ENCODE measurements at regions not wholly inside any gene's neighbourhood (a gene's known extent, or its start where the extent isn't known, plus 50 kb on each side); places are given as distances from the start of the nearest gene placed in this dataset.

GRCh38 chr1:212503714-212504113 lies 71.0 kb downstream of the NENF start:
- no peaks in the 10 kb centered on the region for H3K79me2 ChIP-seq (ENCODE audit: insufficient read depth, low read length)
- H3K4me1 ChIP-seq (ENCODE audit: control insufficient read depth in 1 of 2, insufficient read depth in 2 of 2, low read length in 2 of 2) = no peaks in the 10 kb centered on the region
- intact Hi-C loops (cut with micrococcal nuclease) = no loop called here
- Mint-ChIP-seq H3K4me3 (no peak overlapping the region), H3K36me3 (no peaks in the 10 kb centered on the region), H3K9me3 (peaks cover 0 to 6% (median 2%) of the 10 kb centered on the region in 7 donors), H3K27me3 (ENCODE audit: low read depth in 3 of 3) (peaks cover 0 to 8% (median 4%) of the 10 kb centered on the region in 3 donors), H3K4me1 (no peaks in the 10 kb centered on the region), H3K27ac (no peak overlapping the region)
- no peaks in the 10 kb centered on the region for H4K20me1 ChIP-seq (ENCODE audit: insufficient read depth, low read length)
- H3K36me3 ChIP-seq (replicated peaks in 1 of 2; ENCODE audit: control insufficient read depth in 1 of 2, insufficient read depth in 2 of 2, low read length in 2 of 2) = no peaks in the 10 kb centered on the region
- no peak overlapping the region for H3K9ac ChIP-seq (ENCODE audit: insufficient read depth, low read length, poor library complexity, severe bottlenecking)
- no peak overlapping the region for H3K4me2 ChIP-seq (replicated peaks; ENCODE audit: extremely low read depth, low read length, poor library complexity, severe bottlenecking)
- WGBS (ENCODE audit: insufficient coverage) = 100% methylated on average over 2 of the region's 3 CpGs
- no peak for TF ChIP-seq CTCF (IDR thresholded peaks at IDR 0.05)
- H2AFZ ChIP-seq (ENCODE audit: insufficient read depth, low read depth, low read length, poor library complexity, severe bottlenecking) = no peak overlapping the region
- no peak overlapping the region for H3K4me3 ChIP-seq (replicated peaks in 1 of 3; ENCODE audit: low read depth in 2 of 3, low read length in 3 of 3)
- no peak for DNase-seq
- H3K27me3 ChIP-seq (ENCODE audit: control insufficient read depth in 2 of 2, insufficient read depth in 2 of 2, low read length in 2 of 2) = no peaks in the 10 kb centered on the region
- no peak overlapping the region for H3K27ac ChIP-seq (ENCODE audit: low read depth in 1 of 2, low read length in 2 of 2)
- no peaks in the 10 kb centered on the region for H3K9me3 ChIP-seq (replicated peaks in 1 of 2; ENCODE audit: control insufficient read depth in 1 of 2, insufficient read depth in 1 of 2, low read length in 2 of 2)

GRCh38 chr1:212504171-212504803 lies 71.6 kb downstream of the NENF start:
- H3K4me2 ChIP-seq (replicated peaks; ENCODE audit: extremely low read depth, low read length, poor library complexity, severe bottlenecking) = no peak overlapping the region
- DNase-seq = no peak
- no peak overlapping the region for H2AFZ ChIP-seq (ENCODE audit: insufficient read depth, low read depth, low read length, poor library complexity, severe bottlenecking)

More at GRCh38 chr1:212504171-212504803, 71.6 kb downstream of the NENF start:
- no peak overlapping the region for H3K27ac ChIP-seq (ENCODE audit: low read depth in 1 of 2, low read length in 2 of 2)
- H3K4me1 ChIP-seq (ENCODE audit: control insufficient read depth in 1 of 2, insufficient read depth in 2 of 2, low read length in 2 of 2) = no peaks in the 10 kb centered on the region
- intact Hi-C loops (cut with micrococcal nuclease) = no loop called here
- no peak overlapping the region for H3K4me3 ChIP-seq (replicated peaks in 1 of 3; ENCODE audit: low read depth in 2 of 3, low read length in 3 of 3)
- no peaks in the 10 kb centered on the region for H3K27me3 ChIP-seq (ENCODE audit: control insufficient read depth in 2 of 2, insufficient read depth in 2 of 2, low read length in 2 of 2)
- no peaks in the 10 kb centered on the region for H3K36me3 ChIP-seq (replicated peaks in 1 of 2; ENCODE audit: control insufficient read depth in 1 of 2, insufficient read depth in 2 of 2, low read length in 2 of 2)
- H3K4me3 Mint-ChIP-seq = no peak overlapping the region
- H3K27ac Mint-ChIP-seq = no peak overlapping the region
- H3K27me3 Mint-ChIP-seq (ENCODE audit: low read depth in 3 of 3) = peaks cover 0 to 6% (median 4%) of the 10 kb centered on the region in 3 donors
- no peak overlapping the region for H3K9ac ChIP-seq (ENCODE audit: insufficient read depth, low read length, poor library complexity, severe bottlenecking)
- 100% methylated on average over 1 of the region's 4 CpGs for WGBS (ENCODE audit: insufficient coverage)
- peaks cover 0 to 6% (median 2%) of the 10 kb centered on the region in 7 donors for H3K9me3 Mint-ChIP-seq
- H3K4me1 Mint-ChIP-seq = no peaks in the 10 kb centered on the region
- no peaks in the 10 kb centered on the region for H3K9me3 ChIP-seq (replicated peaks in 1 of 2; ENCODE audit: control insufficient read depth in 1 of 2, insufficient read depth in 1 of 2, low read length in 2 of 2)
- H3K36me3 Mint-ChIP-seq = no peaks in the 10 kb centered on the region
- TF ChIP-seq CTCF (IDR thresholded peaks at IDR 0.05) = no peak
- H4K20me1 ChIP-seq (ENCODE audit: insufficient read depth, low read length) = no peaks in the 10 kb centered on the region
- H3K79me2 ChIP-seq (ENCODE audit: insufficient read depth, low read length) = no peaks in the 10 kb centered on the region

Data from CD14-positive monocyte (primary cell).